ENCODE measurements at regions not wholly inside any gene's neighbourhood (a gene's known extent, or its start where the extent isn't known, plus 50 kb on each side); places are given as distances from the start of the nearest gene placed in this dataset.

DNA sequence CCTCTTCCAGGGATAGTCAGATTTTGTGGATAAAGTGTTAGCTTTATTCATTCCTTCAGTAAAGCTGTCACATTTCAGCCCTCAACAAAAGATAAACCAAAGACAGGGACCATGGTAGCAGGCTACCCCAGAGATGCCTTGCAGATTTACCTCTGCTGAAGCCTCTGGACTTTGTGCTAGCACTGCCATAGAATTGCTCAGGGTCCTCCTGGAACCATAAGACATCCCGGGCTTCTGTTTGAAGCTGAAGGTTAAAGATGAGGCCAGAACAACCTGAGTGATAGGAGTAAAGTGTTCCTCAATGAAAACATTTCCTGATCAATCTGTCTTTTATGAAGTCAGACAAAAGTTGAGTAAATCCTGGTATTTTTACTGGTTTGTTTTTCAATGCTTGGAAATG lies 57.5 kb upstream of the ARL15 start:
- DNase-seq (ENCODE audit: low spot score) = no peak

DNA sequence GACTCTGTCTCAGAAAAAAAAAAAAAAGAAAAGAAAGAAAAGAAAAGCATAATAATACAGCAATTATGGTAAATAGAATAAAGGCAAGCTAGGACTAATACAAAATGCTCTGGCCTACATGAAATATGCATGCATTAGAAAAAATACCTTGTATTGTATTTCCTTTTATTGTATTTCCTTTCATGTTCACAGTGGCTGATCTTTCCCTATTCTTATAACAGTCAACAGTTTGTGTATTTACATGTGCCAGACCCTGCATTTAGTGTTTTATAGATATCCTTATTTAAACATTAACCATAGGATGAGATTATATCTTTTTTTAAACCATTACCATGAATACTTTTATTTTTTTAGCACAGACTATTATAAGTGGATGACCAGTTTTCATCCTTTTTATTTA lies 56.3 kb upstream of the ARL15 start:
- DNase-seq (ENCODE audit: low spot score) = no peak

DNA sequence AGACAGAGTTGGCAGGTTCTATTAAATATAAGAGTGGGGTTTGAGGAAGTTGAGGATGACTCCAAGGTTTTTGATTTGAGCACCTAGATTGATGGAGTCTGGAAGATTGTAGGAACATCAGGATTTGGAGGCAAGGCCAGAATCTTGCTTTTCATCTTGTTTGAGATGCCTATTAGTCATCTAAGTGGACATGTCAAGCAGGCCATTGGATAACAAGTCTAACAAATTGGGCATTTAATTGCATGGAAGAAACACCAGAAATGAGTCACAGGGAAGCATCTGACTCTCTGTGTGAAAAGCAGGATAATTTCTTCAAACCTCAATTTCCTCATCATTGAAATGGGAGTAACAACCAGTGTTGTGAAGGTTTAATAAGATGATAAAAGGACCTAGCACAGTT lies 53.3 kb upstream of the ARL15 start:
- no peak for DNase-seq (ENCODE audit: low spot score)

DNA sequence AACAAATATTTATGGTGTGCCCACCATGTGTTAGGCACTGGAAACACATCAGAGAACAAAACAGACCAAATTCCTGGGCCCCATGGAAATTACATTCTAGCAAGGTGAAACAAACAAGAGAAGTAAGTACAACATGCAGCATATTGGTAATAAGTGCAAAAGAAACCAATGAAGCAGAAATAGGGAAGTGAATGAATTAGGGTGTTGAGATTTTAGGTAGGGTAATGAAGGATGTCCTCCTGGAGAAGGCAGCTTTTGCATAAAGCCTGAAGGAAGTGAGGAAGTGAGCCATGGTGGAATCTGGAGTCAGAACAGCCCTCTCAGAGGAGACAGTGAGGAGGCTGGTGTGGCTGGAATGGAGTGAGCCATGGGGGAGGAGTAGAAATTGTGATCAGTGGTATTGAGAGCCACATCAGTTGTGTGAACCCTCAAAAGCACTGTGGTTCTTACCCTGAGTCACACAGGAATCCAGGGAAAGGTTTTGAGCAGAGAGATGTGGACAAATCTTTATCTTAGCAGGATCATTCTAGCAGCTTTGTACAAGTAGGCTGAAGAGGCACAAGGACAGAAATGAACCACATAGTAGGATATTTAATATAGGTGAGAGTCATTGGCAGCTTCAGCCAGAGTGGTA lies 52.7 kb upstream of the ARL15 start:
- no peak for DNase-seq (ENCODE audit: low spot score)

DNA sequence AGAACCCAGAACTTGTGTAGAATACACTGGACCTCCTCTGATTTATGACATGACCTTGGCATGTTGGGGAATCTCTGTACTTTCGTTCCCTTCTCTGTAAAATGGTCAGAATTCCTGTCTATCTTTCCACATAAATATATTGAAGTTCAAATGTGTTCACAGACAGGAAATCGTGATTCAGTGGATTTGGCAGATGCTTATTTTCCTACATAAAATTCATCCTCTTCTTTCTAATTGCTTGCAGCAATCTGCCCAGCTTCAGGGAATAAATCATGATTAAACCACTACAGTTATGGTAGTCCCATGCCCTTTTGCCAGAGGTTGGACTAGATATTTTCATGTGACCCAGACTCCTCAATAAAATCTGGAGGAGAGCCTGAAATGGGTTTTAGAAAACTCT lies 52.1 kb upstream of the ARL15 start:
- no peak for DNase-seq (ENCODE audit: low spot score)

DNA sequence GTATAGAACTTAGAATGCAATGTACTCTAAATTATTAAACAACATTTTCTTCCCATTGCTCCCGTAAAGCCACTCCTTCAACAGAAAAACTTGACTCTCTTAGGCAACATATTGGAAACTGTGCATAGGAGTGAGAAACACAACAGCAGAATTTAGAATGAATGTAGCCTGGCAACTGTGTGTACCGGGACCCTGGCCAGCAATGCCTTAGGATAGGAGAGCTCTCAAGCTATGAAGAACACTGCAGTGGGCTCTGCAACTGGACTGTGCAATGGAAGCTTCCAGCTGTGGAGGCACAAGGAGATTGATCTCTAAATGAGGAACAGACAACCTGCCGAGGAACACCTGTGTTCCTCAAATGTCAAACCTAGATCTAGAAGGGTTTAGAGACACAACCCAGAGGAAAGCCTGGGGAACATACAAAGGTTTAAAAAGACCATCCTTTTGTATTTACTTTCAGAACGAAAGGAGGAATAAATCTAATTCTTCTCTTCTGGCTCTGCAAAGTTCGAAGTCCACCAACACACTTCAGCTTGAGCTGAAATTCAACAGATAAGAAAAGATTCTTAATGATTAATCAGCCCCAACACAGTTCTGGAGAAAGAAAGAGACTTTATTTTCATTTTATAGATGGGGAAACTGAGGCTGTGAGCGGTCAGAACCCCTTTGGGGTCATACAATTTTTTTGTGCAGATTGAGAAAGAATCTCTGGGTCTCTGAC lies 51.5 kb upstream of the ARL15 start:
- DNase-seq (ENCODE audit: low spot score) = no peak

DNA sequence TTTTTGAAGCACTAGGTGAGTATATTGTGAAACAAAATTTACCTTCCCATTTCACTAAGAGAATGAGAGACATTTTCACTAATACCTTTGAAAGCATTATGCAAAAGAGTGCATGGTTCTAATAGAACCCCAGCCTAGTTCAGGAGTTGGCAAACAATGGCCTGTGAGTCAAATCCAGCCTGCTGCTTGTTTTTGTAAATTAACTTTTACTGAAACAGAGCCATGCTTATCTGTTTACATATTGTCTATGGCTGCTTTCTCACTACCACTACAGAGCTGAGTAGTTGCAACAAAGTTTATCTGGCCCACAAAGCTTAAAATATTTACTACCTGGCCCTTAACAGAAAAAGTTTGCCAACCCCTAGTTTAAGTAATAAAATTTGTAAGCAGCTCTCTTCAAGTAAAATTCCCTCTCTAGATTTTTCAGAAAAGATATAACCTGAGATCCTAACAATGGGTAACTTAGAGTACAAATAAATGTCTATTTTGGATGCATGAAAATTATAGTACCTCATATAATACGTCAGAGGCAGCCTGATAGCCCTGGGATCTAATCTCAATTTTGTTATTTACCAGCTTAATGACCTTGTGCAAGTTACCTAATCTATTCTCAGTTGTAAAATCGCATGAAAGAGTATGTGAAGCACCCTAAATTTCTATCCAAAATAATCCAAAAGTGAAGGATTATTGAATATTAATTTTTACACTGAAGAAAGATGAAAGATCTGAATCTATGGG lies 50.7 kb upstream of the ARL15 start:
- DNase-seq (ENCODE audit: low spot score) = no peak

Measured in umbilical cord (tissue), 1 donor.